ENCODE measurements at regions not wholly inside any gene's neighbourhood (a gene's known extent, or its start where the extent isn't known, plus 50 kb on each side); places are given as distances from the start of the nearest gene placed in this dataset.

- Histone ChIP-seq H3K27me3 (no peaks in the 10 kb centered on the region), H3K27ac (no peak overlapping the region), H3K4me1 (no peaks in the 10 kb centered on the region), H3K4me3 (no peak overlapping the region), H3K9me3 (no peaks in the 10 kb centered on the region), H3K36me3 (no peaks in the 10 kb centered on the region)
- intact Hi-C loops (cut with DNase I; ENCODE audit: low total_unique reads) = no loop called here
- no peak for DNase-seq
- no peak for TF ChIP-seq CTCF (IDR thresholded peaks at IDR 0.05)
Observed at GRCh38 chr7:124566583-124566982, 199.0 kb downstream of the GPR37 start.

- Histone ChIP-seq H3K4me1 (no peaks in the 10 kb centered on the region), H3K9me3 (no peaks in the 10 kb centered on the region), H3K36me3 (no peaks in the 10 kb centered on the region), H3K4me3 (no peak overlapping the region), H3K27me3 (no peaks in the 10 kb centered on the region), H3K27ac (no peak overlapping the region)
- TF ChIP-seq CTCF (IDR thresholded peaks at IDR 0.05) = no peak
- intact Hi-C loops (cut with DNase I; ENCODE audit: low total_unique reads) = no loop called here
- DNase-seq = no peak
Observed at GRCh38 chr7:124557587-124557986, 208.0 kb downstream of the GPR37 start.

- Histone ChIP-seq H3K27me3 (no peaks in the 10 kb centered on the region), H3K4me1 (no peaks in the 10 kb centered on the region), H3K9me3 (no peaks in the 10 kb centered on the region), H3K4me3 (no peak overlapping the region), H3K36me3 (no peaks in the 10 kb centered on the region), H3K27ac (no peak overlapping the region)
- DNase-seq = no peak
- intact Hi-C loops (cut with DNase I; ENCODE audit: low total_unique reads) = no loop called here
- no peak for TF ChIP-seq CTCF (IDR thresholded peaks at IDR 0.05)
Observed at GRCh38 chr7:124557101-124557500, 208.5 kb downstream of the GPR37 start.

- no peaks in the 10 kb centered on the region for H3K9me3 ChIP-seq
- H3K4me1 ChIP-seq = no peaks in the 10 kb centered on the region
- DNase-seq = no peak
- no peaks in the 10 kb centered on the region for H3K27me3 ChIP-seq
- H3K36me3 ChIP-seq = no peaks in the 10 kb centered on the region
- intact Hi-C loops (cut with DNase I; ENCODE audit: low total_unique reads) = no loop called here
- no peak overlapping the region for H3K4me3 ChIP-seq
- TF ChIP-seq CTCF (IDR thresholded peaks at IDR 0.05) = no peak
- H3K27ac ChIP-seq = no peak overlapping the region
Observed at GRCh38 chr7:124553502-124553901, 212.1 kb downstream of the GPR37 start.

GRCh38 chr7:124552217-124552616 is 213.4 kb downstream of the GPR37 start:
- DNase-seq = no peak

More at GRCh38 chr7:124552217-124552616, 213.4 kb downstream of the GPR37 start:
- TF ChIP-seq CTCF (IDR thresholded peaks at IDR 0.05) = no peak
- H3K9me3 ChIP-seq = no peaks in the 10 kb centered on the region
- H3K4me1 ChIP-seq = no peaks in the 10 kb centered on the region
- H3K36me3 ChIP-seq = no peaks in the 10 kb centered on the region
- no peaks in the 10 kb centered on the region for H3K27me3 ChIP-seq
- no peak overlapping the region for H3K27ac ChIP-seq
- no peak overlapping the region for H3K4me3 ChIP-seq
- intact Hi-C loops (cut with DNase I; ENCODE audit: low total_unique reads) = no loop called here
